MCF 10A (cell line): ENCODE measurements at regions not wholly inside any gene's neighbourhood (a gene's known extent, or its start where the extent isn't known, plus 50 kb on each side); places are given as distances from the start of the nearest gene placed in this dataset.

Experiments
- BruUV-seq: library from RNA; stranded (reverse); fragments of 400-500 nt; replicated peaks from 2 replicates; lab custom pipeline; 2021; lab: Mats Ljungman, UMichigan
- CTCF ChIA-PET: fragments of 300-600 bp; sonication (Branson Sonifier 250); formaldehyde crosslinking; extraction: SDS; loops from one replicate; lab custom pipeline; 2021; ENCODE audit warnings: antibody characterized with exemption, inconsistent platforms; lab: Yijun Ruan, JAX
- POLR2A ChIA-PET: fragments of 300-600, 350-650 bp; sonication (Branson Sonifier 250); formaldehyde crosslinking; extraction: SDS; loops from one replicate; lab custom pipeline; 2020; ENCODE audit warnings: antibody characterized with exemption, inconsistent platforms; lab: Yijun Ruan, JAX
- DNase-seq: peaks from one replicate; pipeline ENCODE4 v3.0.0-alpha.2; 2018; ENCODE audit not compliant: unreplicated experiment
- H3K27ac Mint-ChIP-seq: one replicate; pipeline ENCODE4 v1.8.0; 2022; ENCODE audit warnings: mild to moderate bottlenecking, low read depth, mixed read lengths; ENCODE audit not compliant: unreplicated experiment
- H3K27me3 Mint-ChIP-seq: one replicate; pipeline ENCODE4 v1.8.0; 2022; ENCODE audit warnings: mixed read lengths; ENCODE audit not compliant: insufficient read depth, unreplicated experiment
- H3K36me3 Mint-ChIP-seq: one replicate; pipeline ENCODE4 v1.8.0; 2022; ENCODE audit warnings: mild to moderate bottlenecking, moderate library complexity, mixed read lengths; ENCODE audit not compliant: insufficient read depth, unreplicated experiment
- H3K4me1 Mint-ChIP-seq: one replicate; pipeline ENCODE4 v1.8.0; 2022; ENCODE audit warnings: mixed read lengths; ENCODE audit not compliant: insufficient read depth, unreplicated experiment
- H3K4me3 Mint-ChIP-seq: one replicate; pipeline ENCODE4 v1.8.0; 2022; ENCODE audit warnings: mild to moderate bottlenecking, moderate library complexity, mixed read lengths; ENCODE audit not compliant: unreplicated experiment
- H3K9me3 Mint-ChIP-seq: one replicate; pipeline ENCODE4 v1.8.0; 2022; ENCODE audit warnings: mixed read lengths; ENCODE audit not compliant: unreplicated experiment
- CTCF ChIP-seq: fragments of 200-600 bp; IDR thresholded peaks from one replicate; pipeline ENCODE4 v1.8.0; 2022; ENCODE audit warnings: antibody characterized with exemption, mild to moderate bottlenecking; ENCODE audit not compliant: unreplicated experiment
- intact Hi-C: fragments of 100-400 bp; cut with micrococcal nuclease; formaldehyde crosslinking; loops from 2 replicates; pipeline ENCODE4 v1.14.1; 2022

GRCh38 chr5:174387448-174387847 lies 336.9 kb upstream of the MSX2 start:
- intact Hi-C loops: no loop called here
- CTCF ChIA-PET: interaction anchor here (0.6 to 1.2 kb wide), 3 partner anchors 21 to 208 kb away, joined by 3 to 4 read pairs (median 4); no protein-coding TSS in a partner anchor
- H3K36me3 Mint-ChIP-seq: no peaks in the 10 kb centered on the region
- H3K27me3 Mint-ChIP-seq: peaks cover 42% of the 10 kb centered on the region
- no peak overlapping the region for H3K4me3 Mint-ChIP-seq
- peaks cover 5% of the 10 kb centered on the region for H3K4me1 Mint-ChIP-seq
- H3K27ac Mint-ChIP-seq: no peak overlapping the region
- BruUV-seq: no TSS peak
- no peak for TF ChIP-seq CTCF
- no peaks in the 10 kb centered on the region for H3K9me3 Mint-ChIP-seq
- POLR2A ChIA-PET: interaction anchor here (0.6 to 1.0 kb wide), 2 partner anchors 24 to 67 kb away, joined by 3 to 4 read pairs; no protein-coding TSS in a partner anchor
- no peak for DNase-seq

- no peak overlapping the region for H3K27ac Mint-ChIP-seq
- DNase-seq: no peak
- POLR2A ChIA-PET: interaction anchor here (0.6 kb wide), 1 partner anchor 43 kb away, joined by 4 read pairs; no protein-coding TSS in a partner anchor
- no peak overlapping the region for H3K4me3 Mint-ChIP-seq
- H3K9me3 Mint-ChIP-seq: no peaks in the 10 kb centered on the region
- no peaks in the 10 kb centered on the region for H3K36me3 Mint-ChIP-seq
- no peak for TF ChIP-seq CTCF
- intact Hi-C loops: no loop called here
- no TSS peak for BruUV-seq
- H3K27me3 Mint-ChIP-seq: peaks cover 65% of the 10 kb centered on the region
- no peaks in the 10 kb centered on the region for H3K4me1 Mint-ChIP-seq
- CTCF ChIA-PET: interaction anchor here (0.5 to 0.7 kb wide), 2 partner anchors 24 to 374 kb away, joined by 3 read pairs; no protein-coding TSS in a partner anchor
Observed at GRCh38 chr5:174392892-174393291, 331.5 kb upstream of the MSX2 start.

GRCh38 chr5:174396541-174396940 lies 327.8 kb upstream of the MSX2 start:
- no peak for DNase-seq
- Mint-ChIP-seq H3K27ac (no peak overlapping the region), H3K4me1 (no peaks in the 10 kb centered on the region), H3K36me3 (no peaks in the 10 kb centered on the region), H3K4me3 (no peak overlapping the region), H3K9me3 (no peaks in the 10 kb centered on the region), H3K27me3 (peaks cover 53% of the 10 kb centered on the region)
- BruUV-seq: no TSS peak
- CTCF ChIA-PET: no interaction called here
- POLR2A ChIA-PET: no interaction called here
- intact Hi-C loops: no loop called here
- no peak for TF ChIP-seq CTCF

- TF ChIP-seq CTCF: no peak
- ChIA-PET CTCF (interaction anchor here (0.7 to 1.8 kb wide), 3 partner anchors 70 to 397 kb away, joined by 3 to 4 read pairs (median 3); no protein-coding TSS in a partner anchor), POLR2A (no interaction called here)
- Mint-ChIP-seq H3K27ac (no peak overlapping the region), H3K9me3 (no peaks in the 10 kb centered on the region), H3K4me1 (no peaks in the 10 kb centered on the region), H3K27me3 (peaks cover 49% of the 10 kb centered on the region), H3K4me3 (no peak overlapping the region), H3K36me3 (no peaks in the 10 kb centered on the region)
- peak; percentile 50 for DNase-seq
- BruUV-seq: no TSS peak
- intact Hi-C loops: no loop called here
Observed at GRCh38 chr5:174397206-174397605, 327.2 kb upstream of the MSX2 start.
